HCT116 (cell line): ENCODE measurements at regions not wholly inside any gene's neighbourhood (a gene's known extent, or its start where the extent isn't known, plus 50 kb on each side); places are given as distances from the start of the nearest gene placed in this dataset.

ENCODE experiments used
- ATAC-seq: fragments of 200-7000 bp; cut with Tn5 transposase; 2 replicates; pipeline ENCODE4 v1.9.1; 2020; ENCODE audit warnings: mild to moderate bottlenecking, moderate library complexity
- BruUV-seq: library from RNA; stranded (reverse); fragments of 400-500 nt; replicated peaks from 2 replicates; lab custom pipeline; 2021; lab: Mats Ljungman, UMichigan
- CTCF ChIA-PET: fragments of 300-600 bp; sonication (Branson Sonifier 250); formaldehyde crosslinking; loops from one replicate; lab custom pipeline; 2021; ENCODE audit warnings: antibody characterized with exemption; lab: Charles Lee
- POLR2A ChIA-PET: fragments of 300-600, 350-600 bp; sonication (Branson Sonifier 250); formaldehyde crosslinking; loops from one replicate; lab custom pipeline; 2021; ENCODE audit warnings: antibody characterized with exemption; lab: Charles Lee
- RAD21 ChIA-PET, 2 experiments: fragments of 300-600 bp; sonication (Branson Sonifier 250); formaldehyde crosslinking; loops; one replicate each; lab custom pipeline; 2023; ENCODE audit warnings: low total read pairs in 2 of 2; ENCODE audit not compliant: uncharacterized antibody in 2 of 2, unreplicated experiment in 2 of 2, low non-redundant PET in 1 of 2; lab: Charles Lee
- DNase-seq: peaks from one replicate; pipeline ENCODE4 v3.0.0-alpha.2; 2010; ENCODE audit warnings: low read depth, low spot score
- H2AFZ ChIP-seq: fragments of 200-600 bp; shearing (Covaris generic), sonication (generic); 2 replicates; pipeline ENCODE4 v1.6.1; 2017; ENCODE audit warnings: low read depth, mixed run types, mixed read lengths, antibody characterized with exemption, low read length; ENCODE audit not compliant: poor library complexity, severe bottlenecking
- H3K27ac ChIP-seq: 2 replicates; pipeline ENCODE4 v1.5.1; 2012; ENCODE audit warnings: low read depth, low read length
- H3K27me3 ChIP-seq: fragments of 200-600 bp; sonication (generic); 2 replicates; pipeline ENCODE4 v1.6.1; 2016; ENCODE audit warnings: mixed run types, low read length, mixed read lengths; ENCODE audit not compliant: insufficient read depth
- H3K36me3 ChIP-seq, 2 experiments: fragments of 200-500 bp in 1 of 2; fragments of 200-600 bp in 1 of 2; sonication (Bioruptor generic) in 1 of 2; sonication (generic) in 1 of 2; 2 replicates each; pipeline versions ENCODE4 v1.5.1 to v1.6.1; 2014 to 2016; ENCODE audit warnings: low read length in 2 of 2, inconsistent platforms in 1 of 2, mixed read lengths in 1 of 2, mixed run types in 1 of 2; ENCODE audit not compliant: insufficient read depth in 2 of 2, control insufficient read depth in 1 of 2
- H3K4me1 ChIP-seq, 2 experiments: fragments of 200-600 bp in 1 of 2; sonication (generic) in 1 of 2; 2 replicates each; pipeline versions ENCODE4 v1.5.1 to v1.6.1; 2012 to 2017; ENCODE audit warnings: low read length in 2 of 2, inconsistent platforms in 1 of 2, mild to moderate bottlenecking in 1 of 2, mixed read lengths in 1 of 2, mixed run types in 1 of 2, moderate library complexity in 1 of 2; ENCODE audit not compliant: insufficient read depth in 2 of 2, control insufficient read depth in 1 of 2
- H3K4me2 ChIP-seq: fragments of 200-600 bp; sonication (generic); 2 replicates; pipeline ENCODE4 v1.6.1; 2017; ENCODE audit warnings: mixed run types, low read length, mixed read lengths
- H3K4me3 ChIP-seq, 2 experiments: fragments of 200-600 bp in 1 of 2; sonication (generic) in 1 of 2; replicated peaks in 1 of 2; 2 replicates each; pipeline ENCODE4 v1.5.1; 2011 to 2016; ENCODE audit warnings: low read length in 2 of 2, control low read depth in 1 of 2, low read depth in 1 of 2, mild to moderate bottlenecking in 1 of 2, mixed read lengths in 1 of 2, mixed run types in 1 of 2
- H3K79me2 ChIP-seq: fragments of 200-600 bp; sonication (generic); 2 replicates; pipeline ENCODE4 v1.6.1; 2017; ENCODE audit warnings: mild to moderate bottlenecking, mixed run types, low read length, moderate library complexity, mixed read lengths; ENCODE audit not compliant: insufficient read depth
- H3K9ac ChIP-seq: fragments of 200-600 bp; sonication (generic); 2 replicates; pipeline ENCODE4 v1.6.1; 2016; ENCODE audit warnings: low read length, mixed read lengths
- H3K9me2 ChIP-seq: fragments of 200-600 bp; sonication (generic), shearing (Covaris generic); 2 replicates; pipeline ENCODE4 v1.6.1; 2017; ENCODE audit warnings: mixed run types, mild to moderate bottlenecking, moderate library complexity; ENCODE audit not compliant: insufficient read depth
- H3K9me3 ChIP-seq, 2 experiments: fragments of 200-500 bp in 1 of 2; fragments of 200-600 bp in 1 of 2; sonication (Bioruptor generic) in 1 of 2; sonication (generic) in 1 of 2; 2 replicates each; pipeline ENCODE4 v1.6.1; 2014 to 2017; ENCODE audit warnings: low read length in 2 of 2, mixed read lengths in 2 of 2, inconsistent platforms in 1 of 2, low read depth in 1 of 2, mild to moderate bottlenecking in 1 of 2, mixed run types in 1 of 2, moderate library complexity in 1 of 2; ENCODE audit not compliant: control insufficient read depth in 1 of 2, insufficient read depth in 1 of 2
- H4K20me1 ChIP-seq: fragments of 200-600 bp; sonication (generic), shearing (Covaris generic); 2 replicates; pipeline ENCODE4 v1.6.1; 2017; ENCODE audit warnings: mixed run types, mild to moderate bottlenecking, moderate library complexity; ENCODE audit not compliant: insufficient read depth
- ATF3 ChIP-seq: IDR thresholded peaks from 2 replicates; pipeline ENCODE4 v1.6.1; 2012
- ELF1 ChIP-seq: IDR thresholded peaks from 2 replicates; pipeline ENCODE4 v1.6.1; 2012; ENCODE audit warnings: low read depth, borderline replicate concordance
- POLR2AphosphoS5 ChIP-seq: IDR thresholded peaks from 2 replicates; pipeline ENCODE4 v1.6.1; 2011; ENCODE audit warnings: mild to moderate bottlenecking, low read depth, low read length, moderate library complexity
- SRF ChIP-seq: IDR thresholded peaks from 2 replicates; pipeline ENCODE4 v1.6.1; 2012; ENCODE audit warnings: low read depth
- TCF7L2 ChIP-seq: IDR thresholded peaks from 2 replicates; pipeline ENCODE4 v1.7.0; 2011; ENCODE audit warnings: borderline replicate concordance, inconsistent platforms; ENCODE audit not compliant: insufficient read depth, insufficient read length; ENCODE audit errors: extremely low read depth
- YY1 ChIP-seq: IDR thresholded peaks from 2 replicates; pipeline ENCODE4 v1.6.1; 2011; ENCODE audit warnings: low read length, low read depth, moderate library complexity, mild to moderate bottlenecking; ENCODE audit not compliant: insufficient replicate concordance; ENCODE audit errors: extremely low read depth
- ZFX ChIP-seq: fragments of 450-650 bp; IDR thresholded peaks from 2 replicates; pipeline ENCODE4 v1.6.1; 2017
- intact Hi-C: fragments of 100-400 bp; cut with micrococcal nuclease; formaldehyde crosslinking; loops from 2 replicates; pipeline ENCODE4 v1.10.0; 2022
- TF ChIP-seq, protein P1 (sequence below): IDR thresholded peaks from 2 replicates; pipeline ENCODE4 v1.6.1; 2012; ENCODE audit warnings: low read depth

DNA sequence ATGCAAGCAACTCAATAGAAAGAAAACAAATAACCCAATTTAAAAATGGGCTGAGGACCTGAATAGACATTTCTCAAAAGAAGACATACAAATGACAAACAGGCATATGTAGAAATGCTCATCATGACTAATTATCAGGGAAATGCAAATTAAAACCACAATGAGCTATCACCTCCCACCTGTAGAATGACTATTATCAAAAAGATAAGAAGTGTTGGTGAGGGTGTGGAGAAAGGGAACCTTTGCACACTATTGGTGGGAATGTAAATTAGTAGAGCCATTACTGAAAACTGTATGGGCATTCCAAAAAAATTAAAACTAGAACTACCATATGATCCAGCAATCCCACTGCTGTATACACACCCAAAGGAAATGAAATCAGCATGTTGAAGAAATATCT, 212.2 kb downstream of the SUCLA2 start:
- no peaks in the 10 kb centered on the region for H3K4me1 ChIP-seq
- DNase-seq, result no peak
- ChIA-PET RAD21 (no interaction called here), CTCF (no interaction called here), POLR2A (no interaction called here)
- intact Hi-C loops, result no loop called here
- H3K27me3 ChIP-seq, result no peaks in the 10 kb centered on the region
- no peaks in the 10 kb centered on the region for H3K9me2 ChIP-seq
- H3K4me2 ChIP-seq, result no peak overlapping the region
- no peaks in the 10 kb centered on the region for H3K36me3 ChIP-seq
- H3K27ac ChIP-seq, result no peak overlapping the region
- ATAC-seq, result no peak
- no peak overlapping the region for H2AFZ ChIP-seq
- no TSS peak for BruUV-seq
- no peaks in the 10 kb centered on the region; a peak in 2 of 4 replicates for H3K9me3 ChIP-seq
- H3K79me2 ChIP-seq, result no peaks in the 10 kb centered on the region
- no peaks in the 10 kb centered on the region for H4K20me1 ChIP-seq
- H3K4me3 ChIP-seq, result no peak overlapping the region
- no peak overlapping the region for H3K9ac ChIP-seq
- TF ChIP-seq YY1 (no peak), POLR2AphosphoS5 (no peak), ATF3 (no peak), ZFX (no peak), TCF7L2 (no peak), ELF1 (no peak), SRF (no peak)
- TF ChIP-seq, protein P1, sequence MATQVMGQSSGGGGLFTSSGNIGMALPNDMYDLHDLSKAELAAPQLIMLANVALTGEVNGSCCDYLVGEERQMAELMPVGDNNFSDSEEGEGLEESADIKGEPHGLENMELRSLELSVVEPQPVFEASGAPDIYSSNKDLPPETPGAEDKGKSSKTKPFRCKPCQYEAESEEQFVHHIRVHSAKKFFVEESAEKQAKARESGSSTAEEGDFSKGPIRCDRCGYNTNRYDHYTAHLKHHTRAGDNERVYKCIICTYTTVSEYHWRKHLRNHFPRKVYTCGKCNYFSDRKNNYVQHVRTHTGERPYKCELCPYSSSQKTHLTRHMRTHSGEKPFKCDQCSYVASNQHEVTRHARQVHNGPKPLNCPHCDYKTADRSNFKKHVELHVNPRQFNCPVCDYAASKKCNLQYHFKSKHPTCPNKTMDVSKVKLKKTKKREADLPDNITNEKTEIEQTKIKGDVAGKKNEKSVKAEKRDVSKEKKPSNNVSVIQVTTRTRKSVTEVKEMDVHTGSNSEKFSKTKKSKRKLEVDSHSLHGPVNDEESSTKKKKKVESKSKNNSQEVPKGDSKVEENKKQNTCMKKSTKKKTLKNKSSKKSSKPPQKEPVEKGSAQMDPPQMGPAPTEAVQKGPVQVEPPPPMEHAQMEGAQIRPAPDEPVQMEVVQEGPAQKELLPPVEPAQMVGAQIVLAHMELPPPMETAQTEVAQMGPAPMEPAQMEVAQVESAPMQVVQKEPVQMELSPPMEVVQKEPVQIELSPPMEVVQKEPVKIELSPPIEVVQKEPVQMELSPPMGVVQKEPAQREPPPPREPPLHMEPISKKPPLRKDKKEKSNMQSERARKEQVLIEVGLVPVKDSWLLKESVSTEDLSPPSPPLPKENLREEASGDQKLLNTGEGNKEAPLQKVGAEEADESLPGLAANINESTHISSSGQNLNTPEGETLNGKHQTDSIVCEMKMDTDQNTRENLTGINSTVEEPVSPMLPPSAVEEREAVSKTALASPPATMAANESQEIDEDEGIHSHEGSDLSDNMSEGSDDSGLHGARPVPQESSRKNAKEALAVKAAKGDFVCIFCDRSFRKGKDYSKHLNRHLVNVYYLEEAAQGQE, result no peak
- TF ChIP-seq, all 23 proteins: peak for 0
